Stimulated activated CD8-positive, alpha-beta memory T cell treated with anti-CD3 and anti-CD28 coated beads, Interleukin-2, amount 100 ng/mL, for 48 hours (primary cell): ENCODE measurements at regions not wholly inside any gene's neighbourhood (a gene's known extent, or its start where the extent isn't known, plus 50 kb on each side); places are given as distances from the start of the nearest gene placed in this dataset.

Experiments used
- DNase-seq, 2 donors: peaks; one replicate each; pipeline ENCODE4 v3.0.0-alpha.2; 2020; ENCODE audit warnings: low read depth in 2 of 2

DNA sequence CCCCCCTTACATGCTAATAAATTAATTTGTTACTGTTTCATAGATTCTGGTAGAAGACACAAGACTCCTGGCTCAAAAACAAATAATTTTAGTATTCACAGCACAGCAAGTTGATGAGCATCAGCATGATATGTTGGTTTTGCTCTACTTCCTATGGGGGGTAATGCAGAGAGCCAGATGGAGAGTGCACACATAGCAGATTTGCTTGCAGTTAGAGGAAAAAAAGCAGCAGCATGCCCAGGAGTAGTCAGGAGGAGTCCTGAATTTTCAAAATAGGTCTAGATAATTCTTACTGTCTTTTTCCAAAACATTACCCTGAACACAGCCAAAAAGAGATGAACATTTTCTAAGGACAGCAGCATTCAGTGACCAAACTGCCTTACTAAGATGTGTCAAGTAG is 261.3 kb downstream of the COX7C start:
- DNase-seq, result no peak

GRCh38 chr5:86880344-86880743 is 262.6 kb downstream of the COX7C start:
- no peak for DNase-seq

GRCh38 chr5:86880785-86881492 is 263.2 kb downstream of the COX7C start:
- peak in 1 of 2 donors; percentile 1 for DNase-seq

DNA sequence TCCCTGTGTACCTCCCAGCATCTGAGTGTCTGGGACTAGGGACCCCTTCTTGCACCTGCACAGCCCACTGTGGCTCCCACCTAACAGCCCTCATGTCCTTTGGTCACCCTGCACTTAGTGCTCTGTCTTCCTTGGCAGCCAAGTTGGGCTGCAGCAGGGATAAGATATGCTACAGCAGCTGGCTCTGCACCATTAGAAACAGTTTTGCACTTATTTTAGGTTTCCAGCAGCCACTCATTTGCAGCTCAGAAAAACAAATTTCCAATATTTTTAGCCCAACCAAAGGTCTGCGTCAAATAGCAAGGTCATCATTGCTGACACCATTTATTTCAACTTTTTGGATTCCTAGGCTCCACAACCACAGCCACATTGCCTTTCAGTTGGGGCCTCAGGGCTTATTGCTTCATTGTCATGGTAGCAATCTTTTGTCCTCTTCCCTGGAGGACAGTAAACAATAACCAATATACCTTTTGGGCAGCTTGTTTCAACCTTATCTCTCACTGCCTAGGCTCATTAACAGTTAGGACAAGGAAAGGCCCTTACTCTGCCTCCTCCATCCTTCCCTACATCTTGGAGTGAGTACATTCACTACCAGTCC is 263.9 kb downstream of the COX7C start:
- DNase-seq, result no peak

- no peak for DNase-seq
These were observed 266.9 kb downstream of the COX7C start for GRCh38 chr5:86884608-86885007.

DNA sequence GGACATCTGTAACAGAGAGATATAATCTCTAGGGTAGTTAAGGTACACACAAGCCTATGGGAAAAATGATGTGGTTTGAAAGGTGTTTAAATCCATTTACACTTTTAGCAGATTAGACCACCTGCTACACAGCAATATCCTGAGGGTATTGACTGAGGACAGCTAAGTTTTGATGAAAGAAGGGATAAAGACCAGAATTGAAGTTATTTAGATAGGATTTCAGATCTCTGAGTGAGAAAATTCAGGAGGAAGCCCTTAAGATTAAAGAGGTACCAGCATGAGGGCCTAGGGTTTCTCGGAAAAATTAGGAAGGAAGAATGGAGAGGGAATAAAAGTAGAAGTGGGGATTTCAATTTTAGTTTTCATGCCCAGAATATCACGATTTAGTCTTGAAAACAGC is 267.3 kb downstream of the COX7C start:
- DNase-seq, result no peak

DNA sequence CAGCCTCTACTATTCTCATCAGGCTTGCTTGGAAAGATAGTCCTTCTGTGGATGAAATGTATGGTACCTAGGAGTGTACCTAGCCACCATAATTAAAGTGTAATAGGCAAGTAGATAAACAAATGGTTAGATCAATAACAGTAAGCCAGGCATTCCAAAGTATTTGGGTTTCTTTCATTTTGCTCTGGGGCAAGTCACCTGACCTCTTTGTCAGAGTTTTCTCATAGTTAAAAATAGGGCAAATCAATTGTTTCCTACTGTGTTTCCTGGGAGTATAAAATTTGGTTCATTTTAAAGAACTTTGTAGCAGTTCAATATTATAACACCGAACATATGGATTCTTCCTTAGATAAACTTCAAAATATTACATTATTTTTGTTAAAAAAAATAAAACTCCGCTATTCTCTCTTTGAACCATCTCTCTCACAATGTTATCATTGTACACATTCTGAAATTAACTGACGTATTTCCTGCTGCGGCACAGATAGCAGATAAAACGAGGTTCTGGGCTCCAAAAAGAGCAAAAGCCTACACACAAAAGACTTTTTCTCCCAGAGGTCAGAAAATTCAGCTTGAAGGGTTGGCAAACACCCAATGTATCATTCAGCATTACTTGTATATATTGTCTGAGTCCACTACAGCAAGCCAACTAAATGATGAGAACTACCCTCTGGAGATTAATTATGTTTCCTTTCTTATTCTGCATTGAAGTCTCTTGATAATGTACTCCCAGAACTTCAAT is 267.9 kb downstream of the COX7C start:
- DNase-seq, result no peak

DNA sequence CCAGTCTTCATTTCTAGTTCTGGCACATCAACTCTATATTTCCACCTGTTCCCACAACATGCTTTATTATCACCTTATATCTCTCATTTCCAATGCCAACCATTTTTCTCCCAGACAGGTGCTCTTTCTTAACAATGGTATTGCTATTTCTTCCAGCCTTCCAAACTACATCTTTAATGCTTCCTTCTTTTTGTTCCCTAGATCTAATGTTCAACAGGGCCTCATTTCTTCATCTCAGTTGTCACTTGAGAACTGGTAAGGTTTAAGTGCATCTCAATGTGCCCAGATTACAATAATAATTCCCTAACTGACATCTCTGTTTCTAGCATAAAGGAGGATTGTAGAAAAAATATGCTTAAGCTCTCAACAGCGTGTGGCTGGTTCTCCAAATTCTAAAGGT is 272.6 kb downstream of the COX7C start:
- no peak for DNase-seq

DNA sequence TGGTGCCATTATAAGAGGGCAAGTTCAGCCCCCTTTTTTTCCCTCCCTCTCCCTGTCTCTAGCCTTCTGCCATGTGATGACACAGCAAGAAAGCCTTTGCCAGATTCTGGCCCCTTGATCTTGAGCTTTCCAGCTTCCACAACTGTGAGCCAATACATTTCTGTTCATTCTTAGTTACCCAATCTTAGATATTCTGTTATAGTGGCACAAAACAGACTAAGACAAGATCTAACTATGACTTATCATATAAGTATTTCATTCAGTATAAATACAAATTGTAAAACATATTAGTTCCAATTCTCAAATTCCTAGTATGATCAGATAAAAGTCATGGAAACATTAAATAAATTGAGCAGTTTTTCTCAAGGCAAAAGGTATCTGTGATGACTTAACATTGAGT is 276.3 kb downstream of the COX7C start:
- no peak for DNase-seq

GRCh38 chr5:86896916-86897315 is 279.2 kb downstream of the COX7C start:
- no peak for DNase-seq

DNA sequence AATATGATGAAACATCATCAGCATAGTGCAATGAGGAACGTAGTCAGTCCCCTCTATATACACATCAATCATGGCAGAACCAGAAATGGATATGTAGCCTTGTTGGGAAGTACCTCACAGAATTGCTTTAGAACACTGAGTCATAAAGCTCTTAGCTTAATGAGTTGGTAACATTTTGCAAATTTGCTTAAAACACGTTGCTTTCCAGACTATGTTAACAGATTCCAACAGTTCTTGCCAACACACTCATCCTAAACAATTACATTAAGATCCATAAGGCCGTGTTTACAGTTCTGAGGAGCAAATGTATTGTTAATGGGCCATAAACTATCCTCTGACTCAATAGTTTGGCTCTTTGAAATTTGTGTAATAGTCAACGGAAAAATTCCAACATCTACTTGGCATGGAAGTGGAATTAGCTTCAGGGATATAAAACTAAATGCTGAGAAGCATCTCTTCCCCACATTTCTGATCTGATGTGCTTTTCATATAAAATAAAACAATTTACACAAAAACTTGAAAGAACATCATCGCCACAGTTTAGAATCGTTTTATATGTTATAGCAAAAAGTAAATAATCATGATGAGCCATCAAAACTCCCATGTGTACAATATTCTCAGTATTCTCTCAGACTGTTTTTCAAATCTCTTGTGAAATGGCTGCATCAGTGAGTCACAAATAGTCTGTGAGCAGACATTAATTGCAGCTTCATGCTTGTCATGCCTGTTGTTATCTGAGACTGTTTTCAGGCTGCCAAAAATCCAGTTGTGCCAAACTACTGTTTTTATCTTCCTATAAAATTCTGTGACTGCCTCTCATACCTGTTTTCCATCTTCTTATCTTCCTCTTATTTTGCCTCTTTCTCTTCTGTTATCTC is 291.9 kb downstream of the COX7C start:
- DNase-seq, result no peak

DNA sequence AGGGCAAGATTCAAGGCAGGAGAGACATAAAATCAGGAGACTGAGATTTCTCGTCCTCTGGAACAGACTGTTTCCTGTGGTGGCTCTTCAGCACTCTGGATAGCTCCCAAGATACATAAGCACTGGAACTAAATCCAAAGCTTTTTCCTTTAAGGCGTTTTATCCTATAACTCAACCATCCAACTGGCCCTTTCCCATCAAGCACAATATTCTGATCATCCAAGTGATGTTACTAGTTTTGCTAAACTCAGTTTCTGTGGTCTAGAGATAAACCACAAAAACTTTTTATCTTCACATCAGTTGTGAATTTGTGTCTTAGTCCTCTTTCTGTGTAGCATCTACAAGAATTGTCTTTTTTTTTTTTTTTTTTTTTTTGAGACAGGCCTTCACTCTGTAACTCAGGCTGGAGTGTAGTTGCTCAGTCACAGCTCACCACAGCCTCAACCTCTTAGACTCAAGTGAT is 299.4 kb downstream of the COX7C start:
- peak in 1 of 2 donors; percentile 5 for DNase-seq

GRCh38 chr5:86918246-86918645 is 300.5 kb downstream of the COX7C start:
- DNase-seq, result no peak

DNA sequence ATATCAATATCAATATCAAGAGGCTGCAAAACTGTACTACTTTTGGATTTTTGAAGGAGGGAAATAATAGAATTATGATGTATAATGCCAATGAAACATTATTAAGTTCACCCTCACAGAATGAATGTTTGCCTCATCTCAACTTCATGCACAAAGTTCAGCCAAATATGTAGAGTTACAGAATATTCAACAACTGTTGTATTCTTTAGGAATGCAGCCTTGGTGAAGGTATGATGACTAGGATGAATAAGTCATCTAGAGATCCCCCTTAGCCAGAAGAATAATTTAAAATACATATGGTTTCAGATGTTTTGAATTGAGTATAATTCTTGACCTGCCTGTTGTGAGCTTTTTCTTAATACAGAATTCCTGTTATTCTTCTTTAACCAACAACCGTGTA is 308.3 kb downstream of the COX7C start:
- no peak for DNase-seq

GRCh38 chr5:86929123-86929766 is 311.5 kb downstream of the COX7C start:
- DNase-seq, result no peak

DNA sequence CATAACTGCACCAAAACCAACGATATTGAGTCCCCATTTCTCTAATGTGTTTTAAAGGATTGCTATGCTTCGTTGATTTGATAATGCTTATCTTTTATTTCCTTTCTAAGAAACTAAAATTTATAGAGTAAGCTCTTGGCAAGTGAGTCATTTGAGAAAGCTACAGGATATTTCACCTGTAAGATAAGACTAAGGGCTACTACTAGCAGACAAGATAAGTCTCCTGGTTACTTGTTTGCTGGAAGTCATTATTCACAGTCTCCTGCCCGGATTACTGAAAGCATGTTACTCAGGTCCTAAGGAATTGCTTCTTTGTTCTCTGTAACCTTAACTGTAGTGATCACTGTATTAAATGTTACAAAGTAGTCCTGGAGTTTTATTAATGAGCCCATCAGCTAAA is 315.9 kb upstream of the RASA1 start:
- DNase-seq, result no peak

- no peak for DNase-seq
These were observed 302.8 kb upstream of the RASA1 start for GRCh38 chr5:86964889-86965288.

- no peak for DNase-seq
These were observed 299.4 kb upstream of the RASA1 start for GRCh38 chr5:86968301-86968753.

- no peak for DNase-seq
These were observed 297.3 kb upstream of the RASA1 start for GRCh38 chr5:86970361-86970760.

- DNase-seq, result no peak
These were observed 296.6 kb upstream of the RASA1 start for GRCh38 chr5:86971034-86971571.

- no peak for DNase-seq
These were observed 292.7 kb upstream of the RASA1 start for GRCh38 chr5:86974955-86975354.
